Epithelial cell of proximal tubule (primary cell): ENCODE measurements at regions not wholly inside any gene's neighbourhood (a gene's known extent, or its start where the extent isn't known, plus 50 kb on each side); places are given as distances from the start of the nearest gene placed in this dataset.
"Not testable (repeated sequence)": the region's sequence is repeated elsewhere in the genome, so short reads cannot be mapped to it uniquely, and the experiment has no call there.

Source experiments
- DNase-seq: peaks from one replicate; pipeline ENCODE4 v3.0.0-alpha.2; 2011; ENCODE audit warnings: low read depth
- H3K4me3 ChIP-seq: 2 replicates; pipeline ENCODE4 v1.5.1; 2011; ENCODE audit warnings: low read depth, mild to moderate bottlenecking, low read length
- TF ChIP-seq, protein P1 (sequence below): conservative IDR thresholded peaks from 2 replicates; pipeline ENCODE4 v1.5.1; 2012; ENCODE audit warnings: low read depth, mild to moderate bottlenecking, low read length

DNA sequence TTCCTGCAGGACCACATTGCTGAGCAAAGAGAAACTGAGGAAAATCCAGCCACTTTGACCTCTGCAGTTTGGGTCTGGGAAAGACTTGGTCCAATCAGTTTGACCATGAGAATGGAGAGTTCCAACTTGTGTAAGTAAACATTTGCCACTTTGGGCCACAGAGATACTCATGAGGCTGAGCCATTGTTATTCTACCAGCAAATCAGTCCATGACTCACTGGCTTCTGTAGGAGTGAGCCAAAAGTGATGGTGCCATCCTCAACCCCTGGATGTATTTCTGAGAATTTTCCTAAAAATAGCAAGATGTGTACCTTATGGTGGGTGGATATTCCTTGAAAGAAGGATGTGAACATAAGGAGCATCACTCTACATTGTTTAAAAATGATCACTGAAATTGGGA lies 192.9 kb upstream of the OR4E1 start:
- H3K4me3 ChIP-seq, result no peak overlapping the region
- TF ChIP-seq, protein P1, sequence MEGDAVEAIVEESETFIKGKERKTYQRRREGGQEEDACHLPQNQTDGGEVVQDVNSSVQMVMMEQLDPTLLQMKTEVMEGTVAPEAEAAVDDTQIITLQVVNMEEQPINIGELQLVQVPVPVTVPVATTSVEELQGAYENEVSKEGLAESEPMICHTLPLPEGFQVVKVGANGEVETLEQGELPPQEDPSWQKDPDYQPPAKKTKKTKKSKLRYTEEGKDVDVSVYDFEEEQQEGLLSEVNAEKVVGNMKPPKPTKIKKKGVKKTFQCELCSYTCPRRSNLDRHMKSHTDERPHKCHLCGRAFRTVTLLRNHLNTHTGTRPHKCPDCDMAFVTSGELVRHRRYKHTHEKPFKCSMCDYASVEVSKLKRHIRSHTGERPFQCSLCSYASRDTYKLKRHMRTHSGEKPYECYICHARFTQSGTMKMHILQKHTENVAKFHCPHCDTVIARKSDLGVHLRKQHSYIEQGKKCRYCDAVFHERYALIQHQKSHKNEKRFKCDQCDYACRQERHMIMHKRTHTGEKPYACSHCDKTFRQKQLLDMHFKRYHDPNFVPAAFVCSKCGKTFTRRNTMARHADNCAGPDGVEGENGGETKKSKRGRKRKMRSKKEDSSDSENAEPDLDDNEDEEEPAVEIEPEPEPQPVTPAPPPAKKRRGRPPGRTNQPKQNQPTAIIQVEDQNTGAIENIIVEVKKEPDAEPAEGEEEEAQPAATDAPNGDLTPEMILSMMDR, result no peak
- no peak for DNase-seq

DNA sequence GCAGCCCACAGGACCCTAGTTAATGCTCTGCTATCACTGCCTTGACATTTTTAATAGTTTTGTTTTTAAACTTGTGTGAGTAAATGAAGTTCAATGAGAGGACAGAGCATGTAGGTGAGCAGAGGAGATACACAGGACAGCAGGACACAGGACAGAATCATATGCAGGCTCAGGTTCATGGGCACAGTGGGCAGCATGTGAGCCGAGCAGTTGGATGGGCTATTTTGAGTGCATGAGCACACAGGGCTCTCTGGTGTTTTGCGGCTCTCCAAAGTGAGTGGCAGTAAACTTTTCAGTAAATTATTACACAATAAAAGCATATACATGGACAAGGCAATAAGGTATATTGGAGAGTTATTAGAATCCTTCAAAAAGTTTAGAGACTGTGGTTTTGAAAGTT lies 189.7 kb upstream of the OR4E1 start:
- DNase-seq, result no peak
- TF ChIP-seq, protein P1, result no peak
- no peak overlapping the region for H3K4me3 ChIP-seq

DNA sequence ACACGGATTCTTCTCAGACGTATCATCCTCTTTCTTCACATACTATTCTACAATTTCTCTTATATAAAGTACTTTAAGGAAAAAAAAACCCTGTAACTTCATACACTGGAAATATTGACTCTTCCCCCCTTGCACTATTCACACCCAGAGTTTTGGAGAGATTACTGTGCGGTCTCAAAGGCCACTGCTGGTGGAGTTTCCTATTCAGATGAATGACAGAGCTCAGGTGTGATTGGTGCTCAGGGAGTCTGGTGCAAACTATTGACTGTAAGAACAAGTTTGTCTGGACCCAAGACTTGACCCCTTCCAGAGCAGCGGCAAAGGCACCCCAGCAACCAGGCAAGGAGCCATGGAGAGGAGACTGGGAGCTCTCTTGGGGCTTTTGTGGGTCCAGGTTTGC lies 187.5 kb upstream of the OR4E1 start:
- DNase-seq, result no peak
- TF ChIP-seq, protein P1, result no peak
- H3K4me3 ChIP-seq, result no peak overlapping the region

DNA sequence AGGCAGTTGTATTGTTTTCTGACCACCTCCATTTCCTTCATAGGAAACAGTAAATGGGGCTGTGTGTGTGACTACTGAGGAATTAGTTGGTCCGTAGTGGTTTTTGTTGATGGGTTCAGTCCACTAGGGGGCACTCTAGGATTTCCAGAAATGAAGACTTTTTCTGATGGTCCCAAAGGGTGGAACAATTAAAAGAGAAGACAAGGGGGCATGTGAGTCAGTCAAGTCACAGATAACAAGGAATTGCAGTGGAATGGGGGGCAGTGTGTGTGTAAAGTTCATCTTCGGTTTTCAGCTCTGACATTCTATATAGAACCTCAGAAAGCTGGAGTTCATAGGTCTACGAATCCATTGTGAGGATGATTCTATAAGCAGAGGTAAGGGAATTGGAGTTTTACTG lies 186.6 kb upstream of the OR4E1 start:
- no peak for DNase-seq
- H3K4me3 ChIP-seq, result no peak overlapping the region
- TF ChIP-seq, protein P1, result peak; percentile 67

DNA sequence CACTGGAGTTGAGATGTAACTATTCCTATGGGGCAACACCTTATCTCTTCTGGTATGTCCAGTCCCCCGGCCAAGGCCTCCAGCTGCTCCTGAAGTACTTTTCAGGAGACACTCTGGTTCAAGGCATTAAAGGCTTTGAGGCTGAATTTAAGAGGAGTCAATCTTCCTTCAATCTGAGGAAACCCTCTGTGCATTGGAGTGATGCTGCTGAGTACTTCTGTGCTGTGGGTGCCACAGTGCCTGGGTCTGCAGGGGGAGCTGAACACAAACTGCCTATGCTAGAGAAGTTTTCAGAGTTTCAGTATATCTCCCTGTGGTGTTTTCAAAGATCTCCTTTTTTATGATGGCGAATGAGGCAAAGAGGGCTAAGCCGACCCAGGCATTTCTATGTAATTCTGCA lies 179.2 kb upstream of the OR4E1 start:
- no peak overlapping the region for H3K4me3 ChIP-seq
- TF ChIP-seq, protein P1, result no peak
- DNase-seq, result no peak

DNA sequence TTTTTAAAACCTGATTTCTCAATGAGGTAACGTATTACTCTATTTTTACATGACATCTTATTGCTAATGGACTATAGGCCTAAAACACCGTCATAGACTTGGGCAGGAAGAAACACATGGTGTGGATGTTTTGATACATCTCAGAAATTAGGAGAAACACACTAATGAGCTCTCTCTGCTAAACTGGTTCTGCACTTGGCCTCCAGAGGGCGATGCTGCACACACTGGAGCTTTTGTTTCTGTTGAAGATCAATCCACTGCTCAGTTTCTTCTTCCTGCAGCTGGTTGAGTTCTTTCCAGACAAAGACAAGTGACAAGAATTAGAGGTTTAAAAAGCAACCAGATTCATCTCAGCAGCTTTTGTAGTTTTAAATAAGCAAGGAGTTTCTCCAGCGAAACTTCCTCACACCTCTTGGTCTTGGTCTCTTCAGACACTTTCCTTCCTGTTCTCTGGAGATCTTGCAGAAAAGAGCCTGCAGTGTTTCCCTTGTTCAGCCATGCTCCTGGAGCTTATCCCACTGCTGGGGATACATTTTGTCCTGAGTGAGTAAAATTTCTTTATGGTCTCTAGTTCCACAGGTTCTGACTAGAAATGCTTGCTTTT lies 178.5 kb upstream of the OR4E1 start:
- TF ChIP-seq, protein P1, result peak; percentile 89
- no peak overlapping the region for H3K4me3 ChIP-seq
- no peak for DNase-seq

DNA sequence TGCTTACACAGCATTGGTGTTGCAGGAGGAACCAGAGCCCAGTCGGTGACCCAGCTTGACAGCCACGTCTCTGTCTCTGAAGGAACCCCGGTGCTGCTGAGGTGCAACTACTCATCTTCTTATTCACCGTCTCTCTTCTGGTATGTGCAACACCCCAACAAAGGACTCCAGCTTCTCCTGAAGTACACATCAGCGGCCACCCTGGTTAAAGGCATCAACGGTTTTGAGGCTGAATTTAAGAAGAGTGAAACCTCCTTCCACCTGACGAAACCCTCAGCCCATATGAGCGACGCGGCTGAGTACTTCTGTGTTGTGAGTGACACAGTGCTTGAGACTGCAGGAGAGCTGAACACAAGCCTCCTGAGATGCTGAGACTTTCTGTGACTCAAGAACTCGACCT lies 173.3 kb upstream of the OR4E1 start:
- H3K4me3 ChIP-seq, DNase-seq: not testable (repeated sequence)
